ENCODE measurements at regions not wholly inside any gene's neighbourhood (a gene's known extent, or its start where the extent isn't known, plus 50 kb on each side); places are given as distances from the start of the nearest gene placed in this dataset.
"Not testable (repeated sequence)": the region's sequence is repeated elsewhere in the genome, so short reads cannot be mapped to it uniquely, and the experiment has no call there.

GRCh38 chr5:54404568-54404967 is 50.9 kb upstream of the HSPB3 start:
- peak; percentile 27 for DNase-seq (ENCODE audit: low read depth)

DNA sequence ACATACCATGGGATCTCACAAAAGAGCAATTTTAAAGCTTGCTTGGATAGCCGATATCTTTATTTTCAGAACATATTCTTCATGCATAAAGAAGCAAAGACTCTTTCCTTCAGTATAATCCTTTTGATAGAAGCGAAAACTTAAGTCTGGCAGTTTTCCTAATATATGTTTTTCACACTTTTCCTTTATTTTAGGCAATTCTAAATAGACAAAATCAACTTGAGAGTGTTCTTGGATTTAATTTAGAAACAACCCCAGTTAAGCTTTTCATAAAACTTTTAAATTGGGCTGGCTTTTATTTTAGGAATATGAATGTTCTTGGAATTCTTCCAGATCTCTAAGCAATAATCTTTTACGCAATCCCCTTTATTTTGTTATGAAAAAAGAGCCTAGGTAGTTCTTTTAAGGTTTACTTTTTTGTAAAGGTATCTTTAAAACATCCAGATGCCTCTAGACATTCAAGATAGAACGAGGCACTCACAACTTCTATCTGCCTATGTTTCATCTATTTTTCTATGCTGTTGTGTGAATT is 51.5 kb upstream of the HSPB3 start:
- DNase-seq (ENCODE audit: low read depth), result no peak

DNA sequence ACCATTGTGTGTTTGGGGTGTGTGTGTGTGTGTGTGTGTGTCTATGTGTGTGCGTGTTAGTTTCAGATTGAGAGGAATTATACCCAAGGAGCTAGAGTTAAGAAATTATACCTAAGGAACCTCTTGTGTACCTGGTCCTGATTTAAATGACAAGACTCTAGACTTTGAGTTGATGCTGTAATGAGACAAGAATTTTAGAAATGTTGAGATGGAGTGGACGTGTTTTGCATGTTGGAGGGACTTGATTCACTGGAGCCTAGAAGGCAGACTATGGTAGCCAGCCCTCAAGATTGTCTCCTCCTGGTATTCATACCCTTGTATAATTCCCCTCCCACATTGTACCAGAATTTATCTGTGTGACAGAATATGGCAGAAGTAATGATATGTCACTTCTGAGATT is 52.4 kb upstream of the HSPB3 start:
- no peak for DNase-seq (ENCODE audit: low read depth)

GRCh38 chr5:54401515-54401914 is 54.0 kb upstream of the HSPB3 start:
- no peak for DNase-seq (ENCODE audit: low read depth)

DNA sequence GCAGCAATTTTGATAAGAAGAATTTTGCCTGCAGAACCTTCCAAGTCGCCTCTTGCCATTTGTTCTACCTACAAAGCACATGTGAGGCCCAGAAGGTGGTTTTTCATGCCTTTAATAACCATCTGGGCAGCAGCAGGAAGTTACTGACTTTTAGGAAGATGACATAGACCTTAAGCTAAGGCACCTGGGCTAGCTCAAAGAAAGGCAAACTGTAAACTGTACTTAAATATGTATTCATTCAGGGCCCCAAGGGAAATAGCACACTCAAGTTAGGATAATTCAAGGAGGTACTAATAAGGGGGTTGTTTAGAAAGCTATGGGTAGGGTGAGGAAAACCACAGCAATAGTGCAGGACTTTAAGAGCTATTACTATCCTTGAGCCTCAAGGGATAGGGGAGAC is 57.3 kb upstream of the HSPB3 start:
- DNase-seq (ENCODE audit: low read depth), result no peak

- DNase-seq (ENCODE audit: low read depth), result no peak
These were observed 58.1 kb upstream of the HSPB3 start for GRCh38 chr5:54397420-54397819.

GRCh38 chr5:54393007-54393406 is 62.5 kb upstream of the HSPB3 start:
- DNase-seq (ENCODE audit: low read depth), result not testable (repeated sequence)

DNA sequence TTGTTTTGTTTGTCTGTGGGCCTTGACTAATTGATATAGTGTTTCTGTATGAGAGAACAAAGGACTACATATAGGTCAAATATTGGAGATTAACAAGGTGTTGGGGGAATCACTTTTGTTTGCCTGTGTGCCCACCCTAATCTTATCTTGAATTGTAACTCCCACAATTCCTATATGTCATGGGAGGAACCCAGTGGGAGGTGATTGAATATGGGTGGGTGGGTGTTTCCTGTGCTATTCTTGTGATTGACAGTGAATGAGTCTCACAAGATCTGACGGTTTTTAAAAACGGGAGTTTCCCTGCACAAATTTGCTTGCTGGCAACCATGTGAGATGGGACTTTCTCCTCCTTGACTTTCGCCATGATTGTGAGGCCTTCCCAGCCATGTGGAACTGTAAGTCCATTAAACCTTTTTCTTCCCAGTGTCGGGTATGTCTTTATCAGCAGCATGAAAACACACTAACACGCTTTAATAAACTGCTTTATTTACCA is 64.9 kb upstream of the HSPB3 start:
- DNase-seq (ENCODE audit: low read depth), result no peak

GRCh38 chr5:54390015-54390414 is 65.5 kb upstream of the HSPB3 start:
- DNase-seq (ENCODE audit: low read depth), result peak; percentile 71

GRCh38 chr5:54389399-54389798 is 66.1 kb upstream of the HSPB3 start:
- not testable (repeated sequence) for DNase-seq (ENCODE audit: low read depth)

DNA sequence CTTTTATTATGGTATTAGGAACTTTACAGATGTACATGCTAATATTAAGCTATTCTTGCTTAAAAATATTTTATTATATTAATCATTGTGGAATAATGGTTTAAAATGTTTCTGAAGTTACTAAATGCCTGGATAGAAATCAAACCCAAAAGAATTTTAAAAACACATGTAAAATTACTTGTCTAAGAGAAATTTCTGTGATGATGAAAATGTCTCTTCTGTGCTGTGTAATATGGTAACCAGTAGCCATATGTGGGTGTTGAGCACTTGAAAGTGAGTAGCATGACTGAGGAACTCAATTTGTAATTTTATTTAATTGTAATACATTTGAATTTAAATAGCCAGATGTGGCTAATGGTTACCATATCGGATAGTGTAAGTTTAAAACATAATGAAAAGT is 66.7 kb upstream of the HSPB3 start:
- DNase-seq (ENCODE audit: low read depth), result no peak

GRCh38 chr5:54388409-54388808 is 67.1 kb upstream of the HSPB3 start:
- DNase-seq (ENCODE audit: low read depth), result no peak

- no peak for DNase-seq (ENCODE audit: low read depth)
These were observed 67.8 kb upstream of the HSPB3 start for GRCh38 chr5:54387659-54388232.

DNA sequence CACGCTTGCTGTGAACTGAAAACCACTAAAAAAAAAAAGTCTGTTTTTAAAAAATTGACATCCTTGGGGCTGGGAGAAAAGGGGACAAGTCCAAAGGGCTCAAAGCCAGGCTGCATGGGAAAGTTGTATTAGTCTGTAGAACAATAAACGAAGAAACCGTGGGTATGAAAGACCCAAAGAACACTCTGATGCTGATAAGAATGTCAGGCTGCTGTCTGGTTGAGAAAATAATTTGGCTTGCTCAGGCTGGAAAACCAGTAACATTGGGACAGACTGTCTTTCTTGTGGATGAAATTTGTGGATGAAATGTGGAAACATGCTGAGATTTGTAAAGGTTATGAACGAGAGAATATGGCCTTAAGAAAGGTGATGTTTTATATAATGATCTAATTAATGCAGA is 68.5 kb upstream of the HSPB3 start:
- DNase-seq (ENCODE audit: low read depth), result no peak

- no peak for DNase-seq (ENCODE audit: low read depth)
These were observed 69.5 kb upstream of the HSPB3 start for GRCh38 chr5:54385994-54386393.

GRCh38 chr5:54384356-54384933 is 71.1 kb upstream of the HSPB3 start:
- DNase-seq (ENCODE audit: low read depth), result no peak

DNA sequence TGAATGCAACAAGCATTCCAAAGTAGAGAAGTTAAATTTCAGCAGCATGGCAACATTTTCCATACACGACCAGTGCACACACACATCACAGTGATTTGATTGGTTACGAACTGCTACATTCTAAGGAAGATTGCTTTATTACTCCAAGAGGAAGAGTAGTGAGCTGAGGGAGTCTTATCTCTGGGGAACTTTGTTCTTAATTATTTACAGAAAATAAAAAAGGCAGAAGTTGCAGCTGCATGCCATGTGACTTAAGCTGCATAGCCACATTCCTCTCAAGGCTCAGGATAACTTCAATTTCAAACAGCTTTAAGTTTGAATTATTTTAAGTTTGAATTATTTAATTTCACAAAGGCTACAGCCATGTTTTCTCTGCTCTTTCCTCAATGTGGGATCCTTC is 71.6 kb upstream of the HSPB3 start:
- no peak for DNase-seq (ENCODE audit: low read depth)

- no peak for DNase-seq (ENCODE audit: low read depth)
These were observed 72.1 kb upstream of the HSPB3 start for GRCh38 chr5:54383225-54383901.

DNA sequence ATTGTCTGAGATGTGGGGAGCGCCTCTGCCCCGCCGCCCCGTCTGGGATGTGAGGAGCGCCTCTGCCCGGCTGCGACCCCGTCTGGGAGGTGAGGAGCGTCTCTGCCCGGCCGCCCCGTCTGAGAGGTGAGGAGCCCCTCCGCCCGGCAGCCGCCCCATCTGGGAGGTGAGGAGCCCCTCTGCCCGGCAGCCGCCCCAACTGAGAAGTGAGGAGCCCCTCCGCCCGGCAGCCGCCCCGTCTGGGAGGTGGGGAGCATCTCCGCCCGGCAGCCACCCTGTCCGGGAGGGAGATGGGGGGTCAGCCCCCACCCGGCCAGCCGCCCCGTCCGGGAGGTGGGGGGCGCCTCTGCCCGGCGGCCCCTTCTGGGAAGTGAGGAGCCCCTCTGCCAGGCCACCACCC is 70.9 kb upstream of the ARL15 start:
- not testable (repeated sequence) for DNase-seq (ENCODE audit: low read depth)

DNA sequence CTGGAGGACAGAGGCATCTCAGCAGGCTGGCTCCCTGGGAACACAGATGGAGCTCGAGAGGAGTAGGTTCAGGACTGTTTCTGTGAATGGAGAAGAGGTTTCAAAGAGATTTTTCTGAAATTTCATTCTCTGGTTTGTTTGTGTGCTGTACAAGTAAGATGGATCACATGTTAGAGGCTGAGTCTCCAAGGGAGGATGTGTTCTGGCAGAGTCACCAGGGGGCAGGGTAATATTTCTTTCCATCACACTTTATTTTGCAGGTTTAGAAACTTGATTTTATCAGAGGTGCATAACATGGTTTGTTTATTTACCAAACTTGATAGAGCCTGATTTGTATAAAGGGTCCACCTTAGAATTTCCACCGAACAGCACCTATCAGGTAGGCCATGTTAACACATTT is 69.2 kb upstream of the ARL15 start:
- DNase-seq (ENCODE audit: low read depth), result no peak

DNA sequence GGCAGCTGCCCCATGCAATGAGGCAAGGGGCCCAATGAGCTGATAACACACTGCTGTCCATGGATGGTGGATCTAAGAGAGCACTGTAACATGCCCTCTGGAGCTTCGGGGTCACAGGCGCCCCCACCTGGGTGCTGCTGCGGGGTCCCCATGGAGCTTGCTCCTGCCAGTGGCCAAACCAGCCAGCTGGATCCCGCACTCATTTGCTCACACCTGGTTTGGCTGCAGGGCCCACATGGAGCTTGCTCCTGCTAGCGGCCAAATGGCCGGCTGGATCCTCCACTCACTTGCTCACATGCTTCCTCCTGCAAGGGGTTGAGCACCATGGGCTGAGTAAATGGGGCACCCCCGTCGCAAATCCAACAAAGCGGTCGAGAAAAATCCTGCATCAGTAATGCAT is 68.3 kb upstream of the ARL15 start:
- no peak for DNase-seq (ENCODE audit: low read depth)

GRCh38 chr5:54377339-54377738 is 67.0 kb upstream of the ARL15 start:
- DNase-seq (ENCODE audit: low read depth), result not testable (repeated sequence)

GRCh38 chr5:54370982-54371381 is 60.6 kb upstream of the ARL15 start:
- no peak for DNase-seq (ENCODE audit: low read depth)

Data from GM04504 (cell line).